Karpas-422 (cell line): ENCODE measurements at regions not wholly inside any gene's neighbourhood (a gene's known extent, or its start where the extent isn't known, plus 50 kb on each side); places are given as distances from the start of the nearest gene placed in this dataset.

Experiments
- DNase-seq: peaks from one replicate; pipeline ENCODE4 v3.0.0-alpha.2; 2015
- H2AFZ ChIP-seq: fragments of 200-600 bp; sonication (generic); 2 replicates; pipeline ENCODE4 v1.6.1; 2014; ENCODE audit warnings: antibody characterized with exemption, low read length, mixed read lengths
- H3K27ac ChIP-seq: fragments of 200-600 bp; sonication (generic); 2 replicates; pipeline ENCODE4 v1.5.1; 2014; ENCODE audit warnings: mild to moderate bottlenecking, low read length, moderate library complexity
- H3K27me3 ChIP-seq: fragments of 200-600 bp; sonication (generic); 2 replicates; pipeline ENCODE4 v1.6.1; 2014; ENCODE audit warnings: low read length, mixed read lengths
- H3K36me3 ChIP-seq: fragments of 200-600 bp; sonication (generic); 2 replicates; pipeline ENCODE4 v1.6.1; 2014; ENCODE audit warnings: low read length, mixed read lengths; ENCODE audit not compliant: insufficient read depth
- H3K4me1 ChIP-seq: fragments of 200-600 bp; sonication (generic); 2 replicates; pipeline ENCODE4 v1.6.1; 2014; ENCODE audit warnings: mild to moderate bottlenecking, low read length, mixed read lengths
- H3K4me2 ChIP-seq: fragments of 200-600 bp; sonication (generic); 2 replicates; pipeline ENCODE4 v1.6.1; 2014; ENCODE audit warnings: low read length, low read depth, mild to moderate bottlenecking; ENCODE audit not compliant: poor library complexity, severe bottlenecking
- H3K4me3 ChIP-seq: fragments of 200-600 bp; sonication (generic); 2 replicates; pipeline ENCODE4 v1.5.1; 2014; ENCODE audit warnings: mild to moderate bottlenecking, antibody characterized with exemption, low read length, mixed read lengths
- H3K79me2 ChIP-seq: fragments of 200-600 bp; sonication (generic); 2 replicates; pipeline ENCODE4 v1.6.1; 2014; ENCODE audit warnings: mild to moderate bottlenecking, low read length, mixed read lengths
- H3K9ac ChIP-seq: fragments of 200-600 bp; sonication (generic); 2 replicates; pipeline ENCODE4 v1.6.0; 2014; ENCODE audit warnings: low read length
- H3K9me2 ChIP-seq: fragments of 200-600 bp; sonication (generic), shearing (Covaris generic); replicated peaks from 2 replicates; pipeline ENCODE4 v1.6.0; 2014; ENCODE audit warnings: mild to moderate bottlenecking, low read length, moderate library complexity; ENCODE audit not compliant: insufficient read depth
- H3K9me3 ChIP-seq: fragments of 300-700, 200-600 bp; sonication (generic); 2 replicates; pipeline ENCODE4 v1.6.1; 2014; ENCODE audit warnings: low read length, mixed read lengths
- H4K20me1 ChIP-seq: fragments of 200-600 bp; sonication (generic); 2 replicates; pipeline ENCODE4 v1.6.1; 2014; ENCODE audit warnings: mild to moderate bottlenecking, antibody characterized with exemption, low read length, low read depth; ENCODE audit not compliant: insufficient read depth

- Histone ChIP-seq H3K79me2 (no peaks in the 10 kb centered on the region), H3K4me2 (no peak overlapping the region), H3K36me3 (no peaks in the 10 kb centered on the region), H2AFZ (no peak overlapping the region), H3K4me1 (no peaks in the 10 kb centered on the region), H4K20me1 (no peaks in the 10 kb centered on the region), H3K9me2 (no peaks in the 10 kb centered on the region), H3K27me3 (no peaks in the 10 kb centered on the region), H3K9me3 (peaks cover 7% of the 10 kb centered on the region; the same call in 1 of the 2 replicates), H3K27ac (no peak overlapping the region), H3K4me3 (no peak overlapping the region), H3K9ac (no peak overlapping the region)
- no peak for DNase-seq
Observed at GRCh38 chr4:32519060-32519459, 1798.9 kb downstream of the PCDH7 start.

GRCh38 chr4:32525420-32525819 is 1805.3 kb downstream of the PCDH7 start:
- no peaks in the 10 kb centered on the region for H3K4me1 ChIP-seq
- no peak for DNase-seq
- no peak overlapping the region for H3K9ac ChIP-seq
- no peaks in the 10 kb centered on the region; the same call in 1 of the 2 replicates for H3K9me2 ChIP-seq
- no peaks in the 10 kb centered on the region for H3K36me3 ChIP-seq
- H4K20me1 ChIP-seq = no peaks in the 10 kb centered on the region
- no peaks in the 10 kb centered on the region for H3K79me2 ChIP-seq
- no peak overlapping the region for H3K27ac ChIP-seq
- H3K4me2 ChIP-seq = no peak overlapping the region
- H3K27me3 ChIP-seq = no peaks in the 10 kb centered on the region
- no peak overlapping the region for H3K4me3 ChIP-seq
- peaks cover 27% of the 10 kb centered on the region for H3K9me3 ChIP-seq
- no peak overlapping the region for H2AFZ ChIP-seq

GRCh38 chr4:32544846-32545245 is 1824.7 kb downstream of the PCDH7 start:
- no peaks in the 10 kb centered on the region for H3K4me1 ChIP-seq
- peaks cover 30% of the 10 kb centered on the region for H3K9me3 ChIP-seq
- no peaks in the 10 kb centered on the region for H3K79me2 ChIP-seq
- no peaks in the 10 kb centered on the region for H4K20me1 ChIP-seq
- no peak overlapping the region for H2AFZ ChIP-seq
- H3K4me2 ChIP-seq = no peak overlapping the region
- H3K9ac ChIP-seq = no peak overlapping the region
- H3K4me3 ChIP-seq = no peak overlapping the region
- DNase-seq = no peak
- no peaks in the 10 kb centered on the region for H3K36me3 ChIP-seq
- no peak overlapping the region for H3K27ac ChIP-seq
- no peaks in the 10 kb centered on the region for H3K9me2 ChIP-seq
- no peaks in the 10 kb centered on the region for H3K27me3 ChIP-seq

- H4K20me1 ChIP-seq = no peaks in the 10 kb centered on the region
Observed at GRCh38 chr4:32551943-32552342, 1831.8 kb downstream of the PCDH7 start.

GRCh38 chr4:32560306-32560705 is 1840.1 kb downstream of the PCDH7 start:
- no peaks in the 10 kb centered on the region for H3K27me3 ChIP-seq
- H2AFZ ChIP-seq = no peak overlapping the region
- H3K9me2 ChIP-seq = no peaks in the 10 kb centered on the region
- no peak overlapping the region for H3K27ac ChIP-seq
- no peaks in the 10 kb centered on the region for H3K79me2 ChIP-seq
- no peak overlapping the region for H3K4me3 ChIP-seq
- H3K9ac ChIP-seq = no peak overlapping the region
- H3K9me3 ChIP-seq = peaks cover 35% of the 10 kb centered on the region
- DNase-seq = no peak
- H3K4me2 ChIP-seq = no peak overlapping the region
- H3K36me3 ChIP-seq = no peaks in the 10 kb centered on the region
- H3K4me1 ChIP-seq = no peaks in the 10 kb centered on the region
- no peaks in the 10 kb centered on the region for H4K20me1 ChIP-seq

More at GRCh38 chr4:32551943-32552342, 1831.8 kb downstream of the PCDH7 start:
- H3K9ac ChIP-seq = no peak overlapping the region
- H3K9me2 ChIP-seq = no peaks in the 10 kb centered on the region
- no peaks in the 10 kb centered on the region for H3K79me2 ChIP-seq
- no peaks in the 10 kb centered on the region for H3K27me3 ChIP-seq
- H3K4me3 ChIP-seq = no peak overlapping the region
- H2AFZ ChIP-seq = no peak overlapping the region
- H3K36me3 ChIP-seq = no peaks in the 10 kb centered on the region
- no peak for DNase-seq
- H3K4me2 ChIP-seq = no peak overlapping the region
- H3K4me1 ChIP-seq = no peaks in the 10 kb centered on the region
- peaks cover 26% of the 10 kb centered on the region; the same call in 1 of the 2 replicates for H3K9me3 ChIP-seq
- no peak overlapping the region for H3K27ac ChIP-seq

GRCh38 chr4:32562010-32562409 is 1841.8 kb downstream of the PCDH7 start:
- Histone ChIP-seq H2AFZ (no peak overlapping the region), H3K27me3 (no peaks in the 10 kb centered on the region), H3K4me3 (no peak overlapping the region), H3K4me2 (no peak overlapping the region), H3K9me3 (peaks cover 43% of the 10 kb centered on the region), H3K36me3 (no peaks in the 10 kb centered on the region), H3K79me2 (no peaks in the 10 kb centered on the region), H3K9ac (no peak overlapping the region), H3K9me2 (no peaks in the 10 kb centered on the region), H4K20me1 (no peaks in the 10 kb centered on the region), H3K4me1 (no peaks in the 10 kb centered on the region), H3K27ac (no peak overlapping the region)
- no peak for DNase-seq

GRCh38 chr4:32564626-32565025 is 1844.5 kb downstream of the PCDH7 start:
- Histone ChIP-seq H3K27ac (no peak overlapping the region), H3K4me1 (no peaks in the 10 kb centered on the region), H3K4me3 (no peak overlapping the region), H2AFZ (no peak overlapping the region; the same call in 1 of the 2 replicates), H3K36me3 (no peaks in the 10 kb centered on the region), H3K4me2 (no peak overlapping the region), H3K9me2 (no peaks in the 10 kb centered on the region), H3K27me3 (no peaks in the 10 kb centered on the region), H3K9ac (no peak overlapping the region), H4K20me1 (no peaks in the 10 kb centered on the region), H3K9me3 (peaks cover 37% of the 10 kb centered on the region), H3K79me2 (no peaks in the 10 kb centered on the region)
- no peak for DNase-seq

GRCh38 chr4:32569861-32570260 is 1849.7 kb downstream of the PCDH7 start:
- Histone ChIP-seq H3K9ac (no peak overlapping the region), H3K4me3 (no peak overlapping the region), H3K4me2 (no peak overlapping the region), H2AFZ (no peak overlapping the region), H3K27me3 (no peaks in the 10 kb centered on the region), H3K79me2 (no peaks in the 10 kb centered on the region), H3K36me3 (no peaks in the 10 kb centered on the region), H4K20me1 (no peaks in the 10 kb centered on the region), H3K9me2 (no peaks in the 10 kb centered on the region), H3K27ac (no peak overlapping the region), H3K4me1 (peaks cover 2% of the 10 kb centered on the region; the same call in 1 of the 2 replicates), H3K9me3 (peaks cover 32% of the 10 kb centered on the region)
- DNase-seq = no peak

GRCh38 chr4:32572366-32572765 is 1852.2 kb downstream of the PCDH7 start:
- no peaks in the 10 kb centered on the region for H3K27me3 ChIP-seq
- no peaks in the 10 kb centered on the region for H3K79me2 ChIP-seq
- no peak overlapping the region for H3K4me2 ChIP-seq
- no peak overlapping the region for H2AFZ ChIP-seq
- H3K9me3 ChIP-seq = peaks cover 15% of the 10 kb centered on the region
- no peak overlapping the region for H3K4me3 ChIP-seq
- no peak for DNase-seq
- no peaks in the 10 kb centered on the region for H3K9me2 ChIP-seq
- H3K9ac ChIP-seq = no peak overlapping the region
- no peaks in the 10 kb centered on the region for H4K20me1 ChIP-seq
- peaks cover 2% of the 10 kb centered on the region; the same call in 1 of the 2 replicates for H3K4me1 ChIP-seq
- H3K27ac ChIP-seq = no peak overlapping the region
- H3K36me3 ChIP-seq = no peaks in the 10 kb centered on the region
